KMS-11 (cell line): ENCODE measurements at regions not wholly inside any gene's neighbourhood (a gene's known extent, or its start where the extent isn't known, plus 50 kb on each side); places are given as distances from the start of the nearest gene placed in this dataset.
"Not testable (repeated sequence)": the region's sequence is repeated elsewhere in the genome, so short reads cannot be mapped to it uniquely, and the experiment has no call there.

Experiments used
- H2AFZ ChIP-seq: fragments of 200-600 bp; sonication (generic); 2 replicates; pipeline ENCODE4 v1.6.1; 2016; ENCODE audit warnings: antibody characterized with exemption, mixed run types, low read depth
- H3K27ac ChIP-seq: fragments of 200-600 bp; sonication (generic); 2 replicates; pipeline ENCODE4 v1.6.1; 2016; ENCODE audit warnings: mild to moderate bottlenecking, mixed run types
- H3K27me3 ChIP-seq: fragments of 200-600 bp; sonication (generic); 2 replicates; pipeline ENCODE4 v1.6.1; 2017; ENCODE audit warnings: mild to moderate bottlenecking, low read depth, mixed run types, moderate library complexity; ENCODE audit not compliant: insufficient read depth
- H3K36me3 ChIP-seq: fragments of 200-600 bp; sonication (generic); 2 replicates; pipeline ENCODE4 v1.6.1; 2017; ENCODE audit warnings: mild to moderate bottlenecking, mixed run types; ENCODE audit not compliant: insufficient read depth
- H3K4me1 ChIP-seq: fragments of 200-600 bp; sonication (generic); 2 replicates; pipeline ENCODE4 v1.6.1; 2016; ENCODE audit warnings: mild to moderate bottlenecking, low read depth, mixed run types; ENCODE audit not compliant: poor library complexity, severe bottlenecking
- H3K4me2 ChIP-seq: fragments of 200-600 bp; sonication (generic); 2 replicates; pipeline ENCODE4 v1.7.0; 2016; ENCODE audit warnings: mild to moderate bottlenecking, mixed run types
- H3K4me3 ChIP-seq: fragments of 200-600 bp; sonication (generic); IDR thresholded peaks from 2 replicates; pipeline ENCODE4 v1.6.1; 2017; ENCODE audit warnings: low read depth, low read length, mixed read lengths; ENCODE audit not compliant: insufficient read depth
- H3K79me2 ChIP-seq: fragments of 200-600 bp; sonication (generic); 2 replicates; pipeline ENCODE4 v1.6.1; 2016; ENCODE audit warnings: low read depth, mixed run types; ENCODE audit not compliant: insufficient read depth
- H3K9ac ChIP-seq: fragments of 200-600 bp; sonication (generic); 2 replicates; pipeline ENCODE4 v1.6.1; 2016; ENCODE audit warnings: mild to moderate bottlenecking, mixed run types
- H4K20me1 ChIP-seq: fragments of 200-600 bp; sonication (generic); 2 replicates; pipeline ENCODE4 v1.6.1; 2016; ENCODE audit warnings: mild to moderate bottlenecking, mixed run types; ENCODE audit not compliant: insufficient read depth
- CTCF ChIP-seq: fragments of 200-600 bp; sonication (generic); conservative IDR thresholded peaks from 2 replicates; pipeline ENCODE4 v1.6.1; 2017; ENCODE audit warnings: low read depth, mild to moderate bottlenecking, antibody characterized with exemption, low read length, moderate library complexity, mixed read lengths

- Histone ChIP-seq H3K4me1 (no peaks in the 10 kb centered on the region), H3K9ac (no peak overlapping the region), H4K20me1 (no peaks in the 10 kb centered on the region), H2AFZ (no peak overlapping the region), H3K27ac (no peak overlapping the region), H3K36me3 (no peaks in the 10 kb centered on the region), H3K27me3 (no peaks in the 10 kb centered on the region), H3K4me2 (no peak overlapping the region), H3K4me3 (no peak overlapping the region), H3K79me2 (no peaks in the 10 kb centered on the region)
- no peak for TF ChIP-seq CTCF
These were observed 604.8 kb upstream of the GYPC start for GRCh38 chr2:126050991-126051736.

DNA sequence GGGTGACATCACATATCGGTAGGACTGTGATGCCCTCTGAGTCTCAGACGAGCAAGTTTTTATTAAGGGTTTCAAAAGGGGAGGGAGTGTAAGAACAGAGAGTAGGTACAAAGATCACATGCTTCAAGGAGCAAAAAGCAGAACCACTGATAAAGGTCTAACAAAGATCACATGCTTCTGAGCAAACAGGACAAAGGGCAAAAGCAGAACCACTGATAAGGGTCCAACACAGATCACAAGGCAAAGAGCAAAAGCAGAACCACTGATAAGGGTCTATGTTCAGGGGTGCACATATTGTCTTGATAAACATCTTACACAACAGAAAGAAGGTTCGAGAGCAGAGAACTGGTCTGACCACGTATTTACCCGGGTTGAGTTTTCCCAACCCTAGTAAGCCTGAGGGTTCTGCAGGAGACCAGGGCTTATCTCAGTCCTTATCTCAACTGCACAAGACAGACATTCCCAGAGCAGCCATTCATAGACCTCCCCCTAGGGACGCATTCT lies 604.2 kb upstream of the GYPC start:
- not testable (repeated sequence) for H4K20me1 ChIP-seq, H3K36me3 ChIP-seq, H3K79me2 ChIP-seq, H2AFZ ChIP-seq, H3K9ac ChIP-seq, H3K4me3 ChIP-seq, H3K27me3 ChIP-seq, H3K4me1 ChIP-seq, H3K27ac ChIP-seq, H3K4me2 ChIP-seq

- H2AFZ ChIP-seq, result no peak overlapping the region
- no peak overlapping the region for H3K27ac ChIP-seq
- no peaks in the 10 kb centered on the region for H3K4me1 ChIP-seq
These were observed 596.6 kb upstream of the GYPC start for GRCh38 chr2:126059379-126059778.

DNA sequence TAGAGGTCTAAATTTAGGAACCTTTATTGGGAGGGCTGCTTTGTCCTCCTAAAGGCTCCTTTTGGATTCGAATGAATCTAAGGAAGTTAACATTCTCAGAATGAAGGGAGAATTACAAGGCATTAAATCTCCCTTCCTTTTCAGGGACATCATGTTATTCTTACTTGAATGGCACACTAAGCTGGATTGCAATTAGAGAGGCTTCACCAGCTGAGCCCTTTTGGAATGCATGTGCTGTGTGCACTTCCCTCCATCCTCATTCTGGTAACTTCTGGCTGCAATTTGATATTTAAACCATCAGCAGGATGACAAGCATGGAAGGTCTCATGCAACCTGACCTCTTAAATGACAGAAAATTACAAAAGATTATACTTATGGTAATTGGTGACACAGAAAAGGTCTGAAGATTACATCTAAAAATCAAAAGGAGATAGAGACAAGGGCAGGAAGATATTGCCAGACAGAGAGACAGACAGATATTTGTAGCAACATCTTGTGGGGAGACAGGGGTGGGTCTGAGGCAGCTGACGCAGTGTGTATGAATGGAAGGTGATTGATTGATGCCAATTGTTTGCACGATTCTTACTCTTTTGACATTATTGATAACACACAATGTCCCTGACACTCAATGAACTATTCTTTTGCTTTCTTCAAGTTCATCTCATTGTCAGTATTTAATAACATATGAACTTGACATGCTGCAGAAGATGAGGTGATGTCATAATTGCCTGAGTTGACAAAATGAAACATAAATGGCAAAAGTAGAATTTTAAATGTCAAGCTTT lies 570.8 kb upstream of the GYPC start:
- H3K4me3 ChIP-seq, result no peak overlapping the region
- H2AFZ ChIP-seq, result no peak overlapping the region
- no peak for TF ChIP-seq CTCF
- H3K36me3 ChIP-seq, result no peaks in the 10 kb centered on the region
- no peaks in the 10 kb centered on the region for H4K20me1 ChIP-seq
- H3K27ac ChIP-seq, result no peak overlapping the region
- no peaks in the 10 kb centered on the region for H3K79me2 ChIP-seq
- H3K4me1 ChIP-seq, result no peaks in the 10 kb centered on the region
- no peaks in the 10 kb centered on the region for H3K27me3 ChIP-seq
- no peak overlapping the region for H3K4me2 ChIP-seq
- H3K9ac ChIP-seq, result no peak overlapping the region

More at GRCh38 chr2:126059379-126059778, 596.6 kb upstream of the GYPC start:
- Histone ChIP-seq H3K79me2 (no peaks in the 10 kb centered on the region), H3K27me3 (no peaks in the 10 kb centered on the region), H3K36me3 (no peaks in the 10 kb centered on the region), H3K4me3 (no peak overlapping the region), H3K9ac (no peak overlapping the region), H4K20me1 (no peaks in the 10 kb centered on the region), H3K4me2 (no peak overlapping the region)
- TF ChIP-seq CTCF, result no peak
